ENCODE measurements at regions not wholly inside any gene's neighbourhood (a gene's known extent, or its start where the extent isn't known, plus 50 kb on each side); places are given as distances from the start of the nearest gene placed in this dataset.

DNA sequence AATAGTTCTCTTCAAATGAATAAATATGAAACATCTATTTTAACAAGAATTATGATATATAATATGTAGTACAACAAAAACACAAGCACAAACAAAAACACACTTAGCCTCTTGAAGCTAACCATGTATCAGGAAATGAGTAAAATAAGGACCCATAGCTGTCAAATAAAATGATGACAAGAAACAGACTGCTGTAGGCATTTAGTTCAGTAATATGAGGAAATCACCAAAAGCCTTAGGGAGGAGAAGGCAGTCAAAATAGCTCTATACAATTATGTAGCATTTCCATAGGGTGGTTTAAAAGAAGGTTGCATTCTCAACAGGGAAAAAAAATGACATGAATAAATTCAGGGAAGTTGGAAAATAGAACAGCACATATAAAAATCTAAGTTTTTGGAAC is 163.4 kb downstream of the PCDH20 start:
- TF ChIP-seq POLR2A (IDR thresholded peaks at IDR 0.05; ENCODE audit: low read length) (no peak), GATA1 (IDR thresholded peaks at IDR 0.05; ENCODE audit: low read depth, low read length) (no peak)
